ENCODE measurements at regions not wholly inside any gene's neighbourhood (a gene's known extent, or its start where the extent isn't known, plus 50 kb on each side); places are given as distances from the start of the nearest gene placed in this dataset.

DNA sequence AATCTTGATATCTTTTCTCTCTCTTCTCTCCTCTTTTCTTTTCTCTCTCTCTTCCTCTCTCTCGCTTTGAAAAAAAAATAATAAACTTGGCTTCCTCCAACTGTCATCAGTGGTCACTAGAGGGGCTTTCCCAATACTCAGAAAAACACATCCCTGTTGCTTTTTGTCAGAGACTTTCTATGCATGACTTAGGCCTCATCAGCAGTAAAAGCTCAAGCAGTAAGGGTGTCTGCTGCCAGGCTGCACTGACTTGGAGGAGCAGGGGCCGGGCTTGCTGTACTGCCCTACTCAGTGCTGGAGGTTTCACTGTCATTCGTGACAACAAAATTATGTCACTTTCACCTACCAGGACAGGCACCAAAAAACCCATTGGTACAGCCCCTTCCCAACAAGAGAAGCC, 272.0 kb downstream of the ADGB start:
- TF ChIP-seq, protein P1, sequence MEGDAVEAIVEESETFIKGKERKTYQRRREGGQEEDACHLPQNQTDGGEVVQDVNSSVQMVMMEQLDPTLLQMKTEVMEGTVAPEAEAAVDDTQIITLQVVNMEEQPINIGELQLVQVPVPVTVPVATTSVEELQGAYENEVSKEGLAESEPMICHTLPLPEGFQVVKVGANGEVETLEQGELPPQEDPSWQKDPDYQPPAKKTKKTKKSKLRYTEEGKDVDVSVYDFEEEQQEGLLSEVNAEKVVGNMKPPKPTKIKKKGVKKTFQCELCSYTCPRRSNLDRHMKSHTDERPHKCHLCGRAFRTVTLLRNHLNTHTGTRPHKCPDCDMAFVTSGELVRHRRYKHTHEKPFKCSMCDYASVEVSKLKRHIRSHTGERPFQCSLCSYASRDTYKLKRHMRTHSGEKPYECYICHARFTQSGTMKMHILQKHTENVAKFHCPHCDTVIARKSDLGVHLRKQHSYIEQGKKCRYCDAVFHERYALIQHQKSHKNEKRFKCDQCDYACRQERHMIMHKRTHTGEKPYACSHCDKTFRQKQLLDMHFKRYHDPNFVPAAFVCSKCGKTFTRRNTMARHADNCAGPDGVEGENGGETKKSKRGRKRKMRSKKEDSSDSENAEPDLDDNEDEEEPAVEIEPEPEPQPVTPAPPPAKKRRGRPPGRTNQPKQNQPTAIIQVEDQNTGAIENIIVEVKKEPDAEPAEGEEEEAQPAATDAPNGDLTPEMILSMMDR (IDR thresholded peaks at IDR 0.05), result no peak
- no peak for TF ChIP-seq POLR2A (IDR thresholded peaks at IDR 0.05)

All from ovary (tissue), 3 donors.